ENCODE measurements at regions not wholly inside any gene's neighbourhood (a gene's known extent, or its start where the extent isn't known, plus 50 kb on each side); places are given as distances from the start of the nearest gene placed in this dataset.
"Not testable (repeated sequence)": the region's sequence is repeated elsewhere in the genome, so short reads cannot be mapped to it uniquely, and the experiment has no call there.

DNA sequence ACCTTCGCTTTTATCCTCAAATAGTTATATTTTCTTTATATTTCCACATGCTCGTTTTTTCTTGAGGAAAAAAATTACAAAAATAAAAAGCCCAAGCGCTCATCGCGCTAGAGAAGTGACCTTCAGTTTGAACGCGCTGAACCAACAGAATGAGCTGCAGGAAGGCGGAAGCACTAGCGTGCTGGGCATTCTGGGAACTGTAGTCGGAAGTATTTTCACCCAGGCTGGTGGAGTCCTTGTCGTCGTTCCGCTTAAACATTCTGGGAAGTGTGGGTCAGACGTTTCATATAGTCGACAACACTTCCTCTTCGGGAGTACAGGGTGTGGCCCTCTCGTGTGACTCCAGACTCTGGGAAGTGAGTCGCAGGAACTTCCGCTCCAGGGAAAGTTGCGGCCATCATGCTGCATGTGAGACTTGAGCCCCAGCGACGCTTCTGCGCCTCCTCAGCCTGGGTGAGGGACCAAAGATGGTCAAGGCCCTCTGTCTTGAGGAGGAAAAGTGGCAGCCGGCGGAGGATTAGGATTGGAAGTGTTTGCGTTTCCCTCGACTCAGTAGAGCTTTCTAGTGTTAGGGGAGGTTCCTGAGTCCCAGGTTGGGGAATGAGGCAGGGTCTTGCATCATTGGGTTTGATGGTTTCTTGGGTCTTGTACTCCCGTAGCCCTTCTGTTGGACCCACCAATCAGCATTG, 84.1 kb upstream of the GPR39 start:
- not testable (repeated sequence) for TF ChIP-seq ETV5 (CRISPR knock-in tag; IDR thresholded peaks at IDR 0.05; ENCODE audit: borderline replicate concordance); ZMYM3 (CRISPR knock-in tag; IDR thresholded peaks at IDR 0.05); ZBTB49 (CRISPR knock-in tag; IDR thresholded peaks at IDR 0.05; ENCODE audit: borderline replicate concordance); ZNF878 (CRISPR knock-in tag; IDR thresholded peaks at IDR 0.05); ISX (CRISPR knock-in tag; conservative IDR thresholded peaks at IDR 0.05); EZH2 (conservative IDR thresholded peaks at IDR 0.05; ENCODE audit: low read depth, low read length); KLF16 (CRISPR knock-in tag; IDR thresholded peaks at IDR 0.05); MAX (IDR thresholded peaks at IDR 0.05)
- TF ChIP-seq, protein P1, sequence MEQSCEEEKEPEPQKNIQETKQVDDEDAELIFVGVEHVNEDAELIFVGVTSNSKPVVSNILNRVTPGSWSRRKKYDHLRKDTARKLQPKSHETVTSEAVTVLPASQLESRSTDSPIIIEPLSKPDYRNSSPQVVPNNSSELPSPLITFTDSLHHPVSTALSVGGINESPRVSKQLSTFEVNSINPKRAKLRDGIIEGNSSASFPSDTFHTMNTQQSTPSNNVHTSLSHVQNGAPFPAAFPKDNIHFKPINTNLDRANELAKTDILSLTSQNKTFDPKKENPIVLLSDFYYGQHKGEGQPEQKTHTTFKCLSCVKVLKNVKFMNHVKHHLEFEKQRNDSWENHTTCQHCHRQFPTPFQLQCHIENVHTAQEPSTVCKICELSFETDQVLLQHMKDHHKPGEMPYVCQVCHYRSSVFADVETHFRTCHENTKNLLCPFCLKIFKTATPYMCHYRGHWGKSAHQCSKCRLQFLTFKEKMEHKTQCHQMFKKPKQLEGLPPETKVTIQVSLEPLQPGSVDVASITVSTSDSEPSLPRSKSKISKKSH (CRISPR knock-in tag; IDR thresholded peaks at IDR 0.05; ENCODE audit: borderline replicate concordance) = not testable (repeated sequence)
- TF ChIP-seq, protein P2, sequence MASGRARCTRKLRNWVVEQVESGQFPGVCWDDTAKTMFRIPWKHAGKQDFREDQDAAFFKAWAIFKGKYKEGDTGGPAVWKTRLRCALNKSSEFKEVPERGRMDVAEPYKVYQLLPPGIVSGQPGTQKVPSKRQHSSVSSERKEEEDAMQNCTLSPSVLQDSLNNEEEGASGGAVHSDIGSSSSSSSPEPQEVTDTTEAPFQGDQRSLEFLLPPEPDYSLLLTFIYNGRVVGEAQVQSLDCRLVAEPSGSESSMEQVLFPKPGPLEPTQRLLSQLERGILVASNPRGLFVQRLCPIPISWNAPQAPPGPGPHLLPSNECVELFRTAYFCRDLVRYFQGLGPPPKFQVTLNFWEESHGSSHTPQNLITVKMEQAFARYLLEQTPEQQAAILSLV (CRISPR knock-in tag; IDR thresholded peaks at IDR 0.05; ENCODE audit: borderline replicate concordance) = not testable (repeated sequence)
- TF ChIP-seq, protein P3, sequence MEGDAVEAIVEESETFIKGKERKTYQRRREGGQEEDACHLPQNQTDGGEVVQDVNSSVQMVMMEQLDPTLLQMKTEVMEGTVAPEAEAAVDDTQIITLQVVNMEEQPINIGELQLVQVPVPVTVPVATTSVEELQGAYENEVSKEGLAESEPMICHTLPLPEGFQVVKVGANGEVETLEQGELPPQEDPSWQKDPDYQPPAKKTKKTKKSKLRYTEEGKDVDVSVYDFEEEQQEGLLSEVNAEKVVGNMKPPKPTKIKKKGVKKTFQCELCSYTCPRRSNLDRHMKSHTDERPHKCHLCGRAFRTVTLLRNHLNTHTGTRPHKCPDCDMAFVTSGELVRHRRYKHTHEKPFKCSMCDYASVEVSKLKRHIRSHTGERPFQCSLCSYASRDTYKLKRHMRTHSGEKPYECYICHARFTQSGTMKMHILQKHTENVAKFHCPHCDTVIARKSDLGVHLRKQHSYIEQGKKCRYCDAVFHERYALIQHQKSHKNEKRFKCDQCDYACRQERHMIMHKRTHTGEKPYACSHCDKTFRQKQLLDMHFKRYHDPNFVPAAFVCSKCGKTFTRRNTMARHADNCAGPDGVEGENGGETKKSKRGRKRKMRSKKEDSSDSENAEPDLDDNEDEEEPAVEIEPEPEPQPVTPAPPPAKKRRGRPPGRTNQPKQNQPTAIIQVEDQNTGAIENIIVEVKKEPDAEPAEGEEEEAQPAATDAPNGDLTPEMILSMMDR (CRISPR knock-in tag; IDR thresholded peaks at IDR 0.05) = not testable (repeated sequence)
- TF ChIP-seq, protein P4, sequence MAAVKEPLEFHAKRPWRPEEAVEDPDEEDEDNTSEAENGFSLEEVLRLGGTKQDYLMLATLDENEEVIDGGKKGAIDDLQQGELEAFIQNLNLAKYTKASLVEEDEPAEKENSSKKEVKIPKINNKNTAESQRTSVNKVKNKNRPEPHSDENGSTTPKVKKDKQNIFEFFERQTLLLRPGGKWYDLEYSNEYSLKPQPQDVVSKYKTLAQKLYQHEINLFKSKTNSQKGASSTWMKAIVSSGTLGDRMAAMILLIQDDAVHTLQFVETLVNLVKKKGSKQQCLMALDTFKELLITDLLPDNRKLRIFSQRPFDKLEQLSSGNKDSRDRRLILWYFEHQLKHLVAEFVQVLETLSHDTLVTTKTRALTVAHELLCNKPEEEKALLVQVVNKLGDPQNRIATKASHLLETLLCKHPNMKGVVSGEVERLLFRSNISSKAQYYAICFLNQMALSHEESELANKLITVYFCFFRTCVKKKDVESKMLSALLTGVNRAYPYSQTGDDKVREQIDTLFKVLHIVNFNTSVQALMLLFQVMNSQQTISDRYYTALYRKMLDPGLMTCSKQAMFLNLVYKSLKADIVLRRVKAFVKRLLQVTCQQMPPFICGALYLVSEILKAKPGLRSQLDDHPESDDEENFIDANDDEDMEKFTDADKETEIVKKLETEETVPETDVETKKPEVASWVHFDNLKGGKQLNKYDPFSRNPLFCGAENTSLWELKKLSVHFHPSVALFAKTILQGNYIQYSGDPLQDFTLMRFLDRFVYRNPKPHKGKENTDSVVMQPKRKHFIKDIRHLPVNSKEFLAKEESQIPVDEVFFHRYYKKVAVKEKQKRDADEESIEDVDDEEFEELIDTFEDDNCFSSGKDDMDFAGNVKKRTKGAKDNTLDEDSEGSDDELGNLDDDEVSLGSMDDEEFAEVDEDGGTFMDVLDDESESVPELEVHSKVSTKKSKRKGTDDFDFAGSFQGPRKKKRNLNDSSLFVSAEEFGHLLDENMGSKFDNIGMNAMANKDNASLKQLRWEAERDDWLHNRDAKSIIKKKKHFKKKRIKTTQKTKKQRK (IDR thresholded peaks at IDR 0.05; ENCODE audit: low read length) = not testable (repeated sequence)
